GM12878 (cell line): ENCODE measurements at regions not wholly inside any gene's neighbourhood (a gene's known extent, or its start where the extent isn't known, plus 50 kb on each side); places are given as distances from the start of the nearest gene placed in this dataset.
A peak's percentile ranks its signal among the peaks of the same experiment; 100 is the strongest.

Experiments used
- ATAC-seq: fragments of 200-7000 bp; cut with Tn5 transposase; 3 replicates; pipeline ENCODE4 v1.9.1; 2020; ENCODE audit warnings: mild to moderate bottlenecking, moderate library complexity
- BruUV-seq: library from RNA; stranded (reverse); fragments of 400-500 nt; replicated peaks from 2 replicates; lab custom pipeline; 2021; lab: Mats Ljungman, UMichigan
- CTCF ChIA-PET: fragments of 300-600 bp; sonication (Branson Sonifier 250); formaldehyde crosslinking; extraction: SDS; loops from one replicate; lab custom pipeline; 2021; ENCODE audit warnings: inconsistent platforms; lab: Yijun Ruan, JAX
- POLR2A ChIA-PET: fragments of 350-600 bp; formaldehyde crosslinking; extraction: SDS; loops from one replicate; lab custom pipeline; 2021; ENCODE audit warnings: inconsistent platforms; lab: Charles Lee
- RAD21 ChIA-PET: fragments of 300-600 bp; sonication (Branson Sonifier 250); formaldehyde crosslinking; loops from one replicate; lab custom pipeline; 2023; ENCODE audit warnings: antibody characterized with exemption; ENCODE audit not compliant: unreplicated experiment; lab: Charles Lee
- SMC1A ChIA-PET: fragments of 300-600 bp; sonication (Branson Sonifier 250); formaldehyde crosslinking; loops from one replicate; lab custom pipeline; 2023; ENCODE audit not compliant: unreplicated experiment, uncharacterized antibody; lab: Charles Lee
- DNase-seq: peaks from one replicate; pipeline ENCODE4 v3.0.0-alpha.2; 2011; ENCODE audit warnings: low read depth, low spot score
- FAIRE-seq: peaks from 3 replicates; lab custom pipeline; 2011; peaks lifted over from hg19 to GRCh38; lab: Jason Lieb, UNC
- H2AFZ ChIP-seq: 2 replicates; pipeline ENCODE4 v1.6.0; 2011; ENCODE audit warnings: low read depth, low read length, control low read depth; ENCODE audit not compliant: control insufficient read depth
- H3K27ac ChIP-seq: 2 replicates; pipeline ENCODE4 v1.5.1; 2011; ENCODE audit warnings: control low read depth; ENCODE audit not compliant: control insufficient read depth, insufficient read depth
- H3K27me3 ChIP-seq, 2 experiments: replicated peaks in 1 of 2; 2 replicates each; pipeline versions ENCODE4 v1.6.0 to v1.6.1; 2011; ENCODE audit warnings: low read length in 1 of 2; ENCODE audit not compliant: control insufficient read depth in 2 of 2, insufficient read depth in 2 of 2
- H3K36me3 ChIP-seq, 2 experiments: 2 replicates each; pipeline ENCODE4 v1.5.1; 2011; ENCODE audit warnings: low read length in 1 of 2; ENCODE audit not compliant: control insufficient read depth in 2 of 2, insufficient read depth in 2 of 2
- H3K4me1 ChIP-seq: 2 replicates; pipeline ENCODE4 v1.6.1; 2011; ENCODE audit warnings: mild to moderate bottlenecking, low read length, moderate library complexity, mixed read lengths; ENCODE audit not compliant: control insufficient read depth, insufficient read depth
- H3K4me2 ChIP-seq: 2 replicates; pipeline ENCODE4 v1.6.0; 2011; ENCODE audit warnings: control low read depth; ENCODE audit not compliant: control insufficient read depth, insufficient read depth
- H3K4me3 ChIP-seq: fragments of 200-600 bp; sonication (generic); 2 replicates; pipeline ENCODE4 v1.5.1; 2016
- H3K79me2 ChIP-seq: 2 replicates; pipeline ENCODE4 v1.6.0; 2011; ENCODE audit warnings: low read length; ENCODE audit not compliant: control insufficient read depth, insufficient read depth
- H3K9ac ChIP-seq: 2 replicates; pipeline ENCODE4 v1.8.0; 2011; ENCODE audit warnings: low read length, control low read depth, mixed read lengths; ENCODE audit not compliant: control insufficient read depth, insufficient read depth
- H3K9me3 ChIP-seq: replicated peaks from 3 replicates; pipeline ENCODE4 v1.5.1; 2011; ENCODE audit warnings: mild to moderate bottlenecking, low read length; ENCODE audit not compliant: control insufficient read depth, insufficient read depth
- H4K20me1 ChIP-seq: 2 replicates; pipeline ENCODE4 v1.6.0; 2011; ENCODE audit not compliant: control insufficient read depth, insufficient read depth
- FOXM1 ChIP-seq: IDR thresholded peaks from 2 replicates; pipeline ENCODE4 v1.6.1; 2012; ENCODE audit warnings: low read depth, mild to moderate bottlenecking, inconsistent platforms, low read length, moderate library complexity
- GABPA ChIP-seq: IDR thresholded peaks from 2 replicates; pipeline ENCODE4 v1.6.1; 2014; ENCODE audit warnings: antibody characterized with exemption, low read depth, mild to moderate bottlenecking, inconsistent platforms
- MTA3 ChIP-seq: IDR thresholded peaks from 2 replicates; pipeline ENCODE4 v1.6.1; 2012; ENCODE audit warnings: low read length, inconsistent platforms, borderline replicate concordance
- POLR2AphosphoS2 ChIP-seq: IDR thresholded peaks from 2 replicates; pipeline ENCODE4 v1.6.1; 2011; ENCODE audit warnings: low read depth, mild to moderate bottlenecking, low read length, improper control_type of control experiment, moderate library complexity
- TCF12 ChIP-seq: IDR thresholded peaks from 2 replicates; pipeline ENCODE4 v1.6.1; 2011; ENCODE audit warnings: low read depth, mild to moderate bottlenecking, low read length
- ZZZ3 ChIP-seq: IDR thresholded peaks from 2 replicates; pipeline ENCODE4 v1.6.1; 2011; ENCODE audit warnings: low read depth; ENCODE audit not compliant: control insufficient read depth, insufficient read length
- WGBS: methylation state at CpG from one replicate; pipeline ENCODE4 v1.1.6; 2016; ENCODE audit warnings: low lambda C conversion rate; ENCODE audit not compliant: insufficient replicate concordance, insufficient coverage; ENCODE audit errors: missing lambda C conversion rate; 5-methylcytosine and 5-hydroxymethylcytosine counted together
- in situ Hi-C: fragments of 300-500 bp; cut with MboI; formaldehyde crosslinking; loops from 9 replicates; pipeline ENCODE4 v1.14.3; 2018; ENCODE audit warnings: mixed read lengths
- intact Hi-C: fragments of 100-400 bp; cut with micrococcal nuclease; formaldehyde crosslinking; loops from one replicate; pipeline ENCODE4 v1.14.2; 2022; ENCODE audit not compliant: unreplicated experiment
- TF ChIP-seq, protein P1 (sequence below): fragments of 150-350 bp; IDR thresholded peaks from 2 replicates; pipeline ENCODE4 v1.6.1; 2016; ENCODE audit warnings: low read depth, low read length

DNA sequence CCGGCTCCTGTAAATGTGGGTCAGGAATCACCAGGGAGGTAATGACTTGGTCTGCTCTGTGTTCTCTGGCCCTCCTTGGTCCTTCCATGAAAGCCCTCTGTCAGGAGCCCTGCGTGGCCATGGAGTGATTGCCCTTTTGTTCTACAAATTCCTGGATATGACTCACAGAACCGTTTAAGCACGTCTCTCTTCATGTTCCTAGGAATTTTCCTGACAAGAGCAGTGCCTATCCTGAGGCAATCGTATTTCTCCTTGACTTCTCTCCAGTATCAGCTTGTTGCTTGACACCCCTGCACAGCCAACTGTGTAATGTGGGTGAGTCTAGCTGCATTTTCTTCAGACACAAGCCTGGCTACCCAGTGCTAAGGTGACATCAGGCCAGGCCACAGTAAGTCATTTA lies 274.3 kb upstream of the ZNF462 start:
- BruUV-seq, result no TSS peak
- H2AFZ ChIP-seq, result no peak overlapping the region
- 12% methylated on average over 5 of the region's 5 CpGs for WGBS
- no peaks in the 10 kb centered on the region for H3K9me3 ChIP-seq
- DNase-seq (no peak), FAIRE-seq (no peak), ATAC-seq (peak; percentile 27; the same call in 1 of the 3 replicates)
- H3K27ac ChIP-seq, result no peak overlapping the region
- no peak overlapping the region for H3K9ac ChIP-seq
- H3K4me3 ChIP-seq, result no peak overlapping the region
- in situ Hi-C loops, result no loop called here
- H3K4me2 ChIP-seq, result no peak overlapping the region
- intact Hi-C loops, result no loop called here
- ChIA-PET CTCF (no interaction called here), RAD21 (no interaction called here), POLR2A (no interaction called here), SMC1A (no interaction called here)
- no peaks in the 10 kb centered on the region for H3K79me2 ChIP-seq
- H3K4me1 ChIP-seq, result no peaks in the 10 kb centered on the region
- TF ChIP-seq, protein P1, sequence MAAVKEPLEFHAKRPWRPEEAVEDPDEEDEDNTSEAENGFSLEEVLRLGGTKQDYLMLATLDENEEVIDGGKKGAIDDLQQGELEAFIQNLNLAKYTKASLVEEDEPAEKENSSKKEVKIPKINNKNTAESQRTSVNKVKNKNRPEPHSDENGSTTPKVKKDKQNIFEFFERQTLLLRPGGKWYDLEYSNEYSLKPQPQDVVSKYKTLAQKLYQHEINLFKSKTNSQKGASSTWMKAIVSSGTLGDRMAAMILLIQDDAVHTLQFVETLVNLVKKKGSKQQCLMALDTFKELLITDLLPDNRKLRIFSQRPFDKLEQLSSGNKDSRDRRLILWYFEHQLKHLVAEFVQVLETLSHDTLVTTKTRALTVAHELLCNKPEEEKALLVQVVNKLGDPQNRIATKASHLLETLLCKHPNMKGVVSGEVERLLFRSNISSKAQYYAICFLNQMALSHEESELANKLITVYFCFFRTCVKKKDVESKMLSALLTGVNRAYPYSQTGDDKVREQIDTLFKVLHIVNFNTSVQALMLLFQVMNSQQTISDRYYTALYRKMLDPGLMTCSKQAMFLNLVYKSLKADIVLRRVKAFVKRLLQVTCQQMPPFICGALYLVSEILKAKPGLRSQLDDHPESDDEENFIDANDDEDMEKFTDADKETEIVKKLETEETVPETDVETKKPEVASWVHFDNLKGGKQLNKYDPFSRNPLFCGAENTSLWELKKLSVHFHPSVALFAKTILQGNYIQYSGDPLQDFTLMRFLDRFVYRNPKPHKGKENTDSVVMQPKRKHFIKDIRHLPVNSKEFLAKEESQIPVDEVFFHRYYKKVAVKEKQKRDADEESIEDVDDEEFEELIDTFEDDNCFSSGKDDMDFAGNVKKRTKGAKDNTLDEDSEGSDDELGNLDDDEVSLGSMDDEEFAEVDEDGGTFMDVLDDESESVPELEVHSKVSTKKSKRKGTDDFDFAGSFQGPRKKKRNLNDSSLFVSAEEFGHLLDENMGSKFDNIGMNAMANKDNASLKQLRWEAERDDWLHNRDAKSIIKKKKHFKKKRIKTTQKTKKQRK, result no peak
- no peak for TF ChIP-seq GABPA
- TF ChIP-seq MTA3, result no peak
- no peak for TF ChIP-seq TCF12
- no peak for TF ChIP-seq POLR2AphosphoS2
- TF ChIP-seq ZZZ3, result no peak
- no peak for TF ChIP-seq FOXM1
- H3K27me3 ChIP-seq, result no peaks in the 10 kb centered on the region
- no peaks in the 10 kb centered on the region for H4K20me1 ChIP-seq
- no peaks in the 10 kb centered on the region for H3K36me3 ChIP-seq
